ENCODE measurements at regions not wholly inside any gene's neighbourhood (a gene's known extent, or its start where the extent isn't known, plus 50 kb on each side); places are given as distances from the start of the nearest gene placed in this dataset.
"Not testable (repeated sequence)": the region's sequence is repeated elsewhere in the genome, so short reads cannot be mapped to it uniquely, and the experiment has no call there.

- Histone ChIP-seq H3K4me1 (ENCODE audit: control insufficient read depth in 5 of 5, insufficient read depth in 5 of 5, low read length in 5 of 5) (no peaks in the 10 kb centered on the region), H3K36me3 (ENCODE audit: control insufficient read depth in 5 of 5, insufficient read depth in 5 of 5, low read length in 5 of 5) (no peaks in the 10 kb centered on the region), H3K9ac (ENCODE audit: low read length in 5 of 5) (no peak overlapping the region), H3K4me3 (ENCODE audit: low read depth in 1 of 5, low read length in 5 of 5) (no peak overlapping the region), H3K9me3 (ENCODE audit: control insufficient read depth in 5 of 5, low read length in 5 of 5) (peaks cover 0 to 3% (median 0%) of the 10 kb centered on the region in 5 donors), H3K27ac (ENCODE audit: low read depth, low read length) (no peak overlapping the region), H3K27me3 (ENCODE audit: control insufficient read depth in 5 of 5, insufficient read depth in 4 of 5, low read length in 5 of 5) (peaks cover 0 to 4% (median 0%) of the 10 kb centered on the region in 5 donors)
Measured at GRCh38 chr13:18965347-18965855, 216.2 kb downstream of the TUBA3C start.

- H3K27me3 ChIP-seq (ENCODE audit: control insufficient read depth in 5 of 5, insufficient read depth in 4 of 5, low read length in 5 of 5): peaks cover 0 to 4% (median 0%) of the 10 kb centered on the region in 5 donors
- H3K4me1 ChIP-seq (ENCODE audit: control insufficient read depth in 5 of 5, insufficient read depth in 5 of 5, low read length in 5 of 5): no peaks in the 10 kb centered on the region
- no peak overlapping the region for H3K27ac ChIP-seq (ENCODE audit: low read depth, low read length)
- H3K36me3 ChIP-seq (ENCODE audit: control insufficient read depth in 5 of 5, insufficient read depth in 5 of 5, low read length in 5 of 5): no peaks in the 10 kb centered on the region
- H3K4me3 ChIP-seq (ENCODE audit: low read depth in 1 of 5, low read length in 5 of 5): no peak overlapping the region
- H3K9ac ChIP-seq (ENCODE audit: low read length in 5 of 5): no peak overlapping the region
- H3K9me3 ChIP-seq (ENCODE audit: control insufficient read depth in 5 of 5, low read length in 5 of 5): peaks cover 0 to 7% (median 0%) of the 10 kb centered on the region in 5 donors
Measured at GRCh38 chr13:18964942-18965341, 216.7 kb downstream of the TUBA3C start.

- H3K27ac ChIP-seq (ENCODE audit: low read depth, low read length); H3K9ac ChIP-seq (ENCODE audit: low read length in 5 of 5); H3K36me3 ChIP-seq (ENCODE audit: control insufficient read depth in 5 of 5, insufficient read depth in 5 of 5, low read length in 5 of 5); H3K4me3 ChIP-seq (ENCODE audit: low read depth in 1 of 5, low read length in 5 of 5); H3K4me1 ChIP-seq (ENCODE audit: control insufficient read depth in 5 of 5, insufficient read depth in 5 of 5, low read length in 5 of 5); H3K27me3 ChIP-seq (ENCODE audit: control insufficient read depth in 5 of 5, insufficient read depth in 4 of 5, low read length in 5 of 5): not testable (repeated sequence)
- H3K9me3 ChIP-seq (ENCODE audit: control insufficient read depth in 5 of 5, low read length in 5 of 5): peaks cover 0 to 18% (median 11%) of the 10 kb centered on the region in 5 donors
Measured at GRCh38 chr13:18963684-18964083, 217.9 kb downstream of the TUBA3C start.

GRCh38 chr13:18962168-18962734 is 219.4 kb downstream of the TUBA3C start:
- peaks cover 0 to 7% (median 0%) of the 10 kb centered on the region in 5 donors for H3K27me3 ChIP-seq (ENCODE audit: control insufficient read depth in 5 of 5, insufficient read depth in 4 of 5, low read length in 5 of 5)
- no peak overlapping the region for H3K27ac ChIP-seq (ENCODE audit: low read depth, low read length)
- H3K36me3 ChIP-seq (ENCODE audit: control insufficient read depth in 5 of 5, insufficient read depth in 5 of 5, low read length in 5 of 5): no peaks in the 10 kb centered on the region
- no peak overlapping the region for H3K4me3 ChIP-seq (ENCODE audit: low read depth in 1 of 5, low read length in 5 of 5)
- H3K9ac ChIP-seq (ENCODE audit: low read length in 5 of 5): no peak overlapping the region
- no peaks in the 10 kb centered on the region for H3K4me1 ChIP-seq (ENCODE audit: control insufficient read depth in 5 of 5, insufficient read depth in 5 of 5, low read length in 5 of 5)
- H3K9me3 ChIP-seq (ENCODE audit: control insufficient read depth in 5 of 5, low read length in 5 of 5): peaks cover 4 to 31% (median 22%) of the 10 kb centered on the region in 5 donors

GRCh38 chr13:18961383-18962117 is 220.1 kb downstream of the TUBA3C start:
- no peaks in the 10 kb centered on the region for H3K36me3 ChIP-seq (ENCODE audit: control insufficient read depth in 5 of 5, insufficient read depth in 5 of 5, low read length in 5 of 5)
- peaks cover 4 to 34% (median 25%) of the 10 kb centered on the region in 5 donors for H3K9me3 ChIP-seq (ENCODE audit: control insufficient read depth in 5 of 5, low read length in 5 of 5)

GRCh38 chr13:18960637-18961227 is 220.9 kb downstream of the TUBA3C start:
- no peaks in the 10 kb centered on the region for H3K4me1 ChIP-seq (ENCODE audit: control insufficient read depth in 5 of 5, insufficient read depth in 5 of 5, low read length in 5 of 5)
- H3K27me3 ChIP-seq (ENCODE audit: control insufficient read depth in 5 of 5, insufficient read depth in 4 of 5, low read length in 5 of 5): peaks cover 0 to 7% (median 0%) of the 10 kb centered on the region in 5 donors
- no peak overlapping the region for H3K9ac ChIP-seq (ENCODE audit: low read length in 5 of 5)
- H3K9me3 ChIP-seq (ENCODE audit: control insufficient read depth in 5 of 5, low read length in 5 of 5): peaks cover 4 to 34% (median 25%) of the 10 kb centered on the region in 5 donors
- no peaks in the 10 kb centered on the region for H3K36me3 ChIP-seq (ENCODE audit: control insufficient read depth in 5 of 5, insufficient read depth in 5 of 5, low read length in 5 of 5)
- no peak overlapping the region for H3K4me3 ChIP-seq (ENCODE audit: low read depth in 1 of 5, low read length in 5 of 5)
- H3K27ac ChIP-seq (ENCODE audit: low read depth, low read length): no peak overlapping the region

More at GRCh38 chr13:18961383-18962117, 220.1 kb downstream of the TUBA3C start:
- Histone ChIP-seq H3K4me3 (ENCODE audit: low read depth in 1 of 5, low read length in 5 of 5) (no peak overlapping the region), H3K27me3 (ENCODE audit: control insufficient read depth in 5 of 5, insufficient read depth in 4 of 5, low read length in 5 of 5) (peaks cover 0 to 7% (median 0%) of the 10 kb centered on the region in 5 donors), H3K27ac (ENCODE audit: low read depth, low read length) (no peak overlapping the region), H3K9ac (ENCODE audit: low read length in 5 of 5) (no peak overlapping the region), H3K4me1 (ENCODE audit: control insufficient read depth in 5 of 5, insufficient read depth in 5 of 5, low read length in 5 of 5) (no peaks in the 10 kb centered on the region)

GRCh38 chr13:18959996-18960395 is 221.6 kb downstream of the TUBA3C start:
- no peak overlapping the region for H3K4me3 ChIP-seq (ENCODE audit: low read depth in 1 of 5, low read length in 5 of 5)
- H3K9ac ChIP-seq (ENCODE audit: low read length in 5 of 5): no peak overlapping the region
- H3K27me3 ChIP-seq (ENCODE audit: control insufficient read depth in 5 of 5, insufficient read depth in 4 of 5, low read length in 5 of 5): peaks cover 0 to 3% (median 0%) of the 10 kb centered on the region in 5 donors
- no peaks in the 10 kb centered on the region for H3K36me3 ChIP-seq (ENCODE audit: control insufficient read depth in 5 of 5, insufficient read depth in 5 of 5, low read length in 5 of 5)
- H3K27ac ChIP-seq (ENCODE audit: low read depth, low read length): no peak overlapping the region
- no peaks in the 10 kb centered on the region for H3K4me1 ChIP-seq (ENCODE audit: control insufficient read depth in 5 of 5, insufficient read depth in 5 of 5, low read length in 5 of 5)
- peaks cover 4 to 42% (median 30%) of the 10 kb centered on the region in 5 donors for H3K9me3 ChIP-seq (ENCODE audit: control insufficient read depth in 5 of 5, low read length in 5 of 5)

- H3K36me3 ChIP-seq (ENCODE audit: control insufficient read depth in 5 of 5, insufficient read depth in 5 of 5, low read length in 5 of 5): no peaks in the 10 kb centered on the region
- no peaks in the 10 kb centered on the region for H3K4me1 ChIP-seq (ENCODE audit: control insufficient read depth in 5 of 5, insufficient read depth in 5 of 5, low read length in 5 of 5)
- H3K4me3 ChIP-seq (ENCODE audit: low read depth in 1 of 5, low read length in 5 of 5): peak overlapping the region in 1 of 5 donors; percentile 9
- peaks cover 0 to 3% (median 0%) of the 10 kb centered on the region in 5 donors for H3K27me3 ChIP-seq (ENCODE audit: control insufficient read depth in 5 of 5, insufficient read depth in 4 of 5, low read length in 5 of 5)
- H3K9ac ChIP-seq (ENCODE audit: low read length in 5 of 5): no peak overlapping the region
- no peak overlapping the region for H3K27ac ChIP-seq (ENCODE audit: low read depth, low read length)
- peaks cover 4 to 42% (median 30%) of the 10 kb centered on the region in 5 donors for H3K9me3 ChIP-seq (ENCODE audit: control insufficient read depth in 5 of 5, low read length in 5 of 5)
Measured at GRCh38 chr13:18959229-18959628, 222.4 kb downstream of the TUBA3C start.

GRCh38 chr13:18956473-18957078 is 225.0 kb downstream of the TUBA3C start:
- Histone ChIP-seq H3K4me1 (ENCODE audit: control insufficient read depth in 5 of 5, insufficient read depth in 5 of 5, low read length in 5 of 5) (no peaks in the 10 kb centered on the region), H3K4me3 (ENCODE audit: low read depth in 1 of 5, low read length in 5 of 5) (no peak overlapping the region), H3K9ac (ENCODE audit: low read length in 5 of 5) (no peak overlapping the region), H3K27ac (ENCODE audit: low read depth, low read length) (no peak overlapping the region), H3K36me3 (ENCODE audit: control insufficient read depth in 5 of 5, insufficient read depth in 5 of 5, low read length in 5 of 5) (no peaks in the 10 kb centered on the region), H3K9me3 (ENCODE audit: control insufficient read depth in 5 of 5, low read length in 5 of 5) (peaks cover 4 to 42% (median 30%) of the 10 kb centered on the region in 5 donors), H3K27me3 (ENCODE audit: control insufficient read depth in 5 of 5, insufficient read depth in 4 of 5, low read length in 5 of 5) (peaks cover 0 to 3% (median 0%) of the 10 kb centered on the region in 5 donors)

Measured in subcutaneous abdominal adipose tissue (tissue), 5 donors.